8988T (cell line): ENCODE measurements at regions not wholly inside any gene's neighbourhood (a gene's known extent, or its start where the extent isn't known, plus 50 kb on each side); places are given as distances from the start of the nearest gene placed in this dataset.
"Not testable (repeated sequence)": the region's sequence is repeated elsewhere in the genome, so short reads cannot be mapped to it uniquely, and the experiment has no call there.

Experiments
- DNase-seq: peaks from one replicate; pipeline ENCODE4 v3.0.0; 2011

DNA sequence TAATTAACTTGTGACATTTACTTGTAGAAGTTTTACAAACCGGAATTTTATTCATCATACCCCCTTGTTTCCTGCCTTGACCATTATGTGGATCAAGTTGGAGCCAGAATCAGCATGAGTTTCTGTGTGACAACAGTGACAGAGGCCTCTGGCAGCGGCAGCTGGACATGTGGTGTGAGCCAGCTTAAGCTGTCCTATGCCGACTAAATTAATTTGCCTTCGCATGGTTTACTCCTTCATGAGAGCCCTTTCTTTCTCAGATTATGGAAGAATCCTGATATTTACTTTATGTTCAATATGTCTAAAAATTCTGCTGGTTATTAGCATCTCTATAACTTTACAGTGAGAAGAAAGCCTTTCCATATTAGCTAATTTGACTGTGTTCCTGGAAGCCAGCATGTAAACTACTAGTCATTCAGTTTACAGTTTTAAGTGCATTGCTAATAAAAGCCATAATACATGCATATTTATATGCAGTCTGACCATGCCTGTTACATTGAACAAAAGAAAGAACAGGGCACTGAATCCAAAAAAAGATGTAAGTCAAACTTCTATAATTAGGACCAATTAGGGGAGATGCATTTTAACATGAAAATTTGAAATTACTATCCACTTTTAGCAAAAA lies 495.8 kb upstream of the ACVR2A start:
- DNase-seq: no peak

- no peak for DNase-seq
These were observed 498.7 kb upstream of the ACVR2A start for GRCh38 chr2:147346142-147346541.

DNA sequence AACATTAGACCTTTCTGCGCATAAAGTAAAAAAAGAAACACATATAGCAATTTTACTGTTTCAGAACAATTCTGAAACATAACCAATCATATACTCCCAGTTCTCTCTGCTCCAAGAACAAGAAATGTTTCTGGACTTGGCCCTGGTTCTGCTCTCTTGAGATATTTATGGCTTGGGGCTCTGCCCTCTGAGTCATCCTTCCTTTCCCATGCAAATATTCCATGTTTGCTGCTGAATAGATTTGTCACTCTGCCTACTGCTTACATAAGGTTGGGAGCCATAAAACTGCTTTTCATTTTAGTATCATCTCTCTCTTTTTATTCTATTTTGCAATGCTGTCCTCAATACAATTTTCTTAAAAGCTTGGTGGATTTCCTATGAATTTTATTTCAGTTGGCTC lies 499.6 kb upstream of the ACVR2A start:
- no peak for DNase-seq

DNA sequence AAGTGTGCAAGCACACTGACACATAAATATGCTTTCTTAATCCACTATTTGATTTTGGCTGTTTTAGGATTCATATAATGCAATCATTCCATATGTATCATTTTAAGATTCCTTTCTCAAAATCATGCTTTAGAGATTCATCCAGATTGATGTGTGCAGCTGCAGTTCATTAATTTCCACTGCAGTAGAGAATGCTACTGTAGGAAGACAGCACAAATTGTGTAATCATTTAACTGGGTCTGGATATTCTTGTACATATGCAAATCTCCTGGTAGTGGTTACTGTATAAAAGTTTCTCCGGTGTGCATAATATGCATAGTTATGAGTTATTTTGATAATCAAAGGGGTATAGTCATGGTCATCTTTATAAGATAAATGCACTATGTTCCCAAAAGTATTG lies 502.5 kb upstream of the ACVR2A start:
- DNase-seq: no peak

- DNase-seq: no peak
These were observed 512.9 kb upstream of the ACVR2A start for GRCh38 chr2:147331790-147332419.

- DNase-seq: no peak
These were observed 513.9 kb upstream of the ACVR2A start for GRCh38 chr2:147330925-147331324.

- DNase-seq: no peak
These were observed 517.2 kb upstream of the ACVR2A start for GRCh38 chr2:147327613-147328012.

- no peak for DNase-seq
These were observed 518.8 kb upstream of the ACVR2A start for GRCh38 chr2:147325990-147326389.

- DNase-seq: no peak
These were observed 524.7 kb upstream of the ACVR2A start for GRCh38 chr2:147320146-147320545.

DNA sequence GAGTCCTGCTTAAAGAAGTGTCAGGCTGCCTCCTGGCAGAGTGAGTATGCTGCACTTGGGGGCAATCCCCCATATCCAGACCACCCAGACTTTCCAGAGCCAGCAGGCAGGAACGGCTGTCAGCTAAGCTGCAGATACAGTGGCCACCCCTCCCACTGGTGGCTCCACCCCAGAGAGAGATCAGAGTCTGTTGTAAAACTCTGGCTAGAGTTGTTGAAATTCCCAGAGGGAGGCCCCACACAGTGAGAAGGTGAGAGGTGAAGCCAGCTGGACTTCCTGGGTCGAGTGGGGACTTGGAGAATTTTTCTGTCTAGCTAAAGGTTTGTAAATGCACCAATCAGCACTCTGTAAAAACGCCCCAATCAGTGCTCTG lies 533.8 kb upstream of the ACVR2A start:
- DNase-seq: no peak

GRCh38 chr2:147310335-147311057 lies 534.3 kb upstream of the ACVR2A start:
- no peak for DNase-seq

GRCh38 chr2:147297820-147298219 lies 547.0 kb upstream of the ACVR2A start:
- no peak for DNase-seq

- DNase-seq: no peak
These were observed 549.9 kb upstream of the ACVR2A start for GRCh38 chr2:147294825-147295392.

- DNase-seq: no peak
These were observed 550.6 kb upstream of the ACVR2A start for GRCh38 chr2:147293991-147294824.

DNA sequence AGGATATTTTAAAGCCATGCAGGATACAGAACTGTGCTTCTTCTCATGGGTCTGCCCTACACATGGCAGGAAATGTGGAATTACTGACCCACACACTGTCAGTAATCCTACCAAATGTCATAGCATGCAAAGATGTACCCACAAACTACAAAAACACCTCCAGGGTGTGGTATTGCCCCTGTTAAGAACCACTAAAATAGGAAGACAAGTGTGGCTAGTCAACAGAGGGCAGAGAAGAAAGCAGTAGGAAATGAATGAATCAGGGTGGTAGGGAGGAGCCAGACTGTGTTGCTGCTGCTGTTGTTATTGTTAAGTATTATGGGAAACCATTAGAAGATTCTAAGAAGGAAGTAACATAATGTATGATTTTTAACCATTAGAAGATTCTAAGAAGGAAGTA lies 556.7 kb upstream of the ACVR2A start:
- no peak for DNase-seq

GRCh38 chr2:147275943-147276342 lies 568.9 kb upstream of the ACVR2A start:
- DNase-seq: no peak

DNA sequence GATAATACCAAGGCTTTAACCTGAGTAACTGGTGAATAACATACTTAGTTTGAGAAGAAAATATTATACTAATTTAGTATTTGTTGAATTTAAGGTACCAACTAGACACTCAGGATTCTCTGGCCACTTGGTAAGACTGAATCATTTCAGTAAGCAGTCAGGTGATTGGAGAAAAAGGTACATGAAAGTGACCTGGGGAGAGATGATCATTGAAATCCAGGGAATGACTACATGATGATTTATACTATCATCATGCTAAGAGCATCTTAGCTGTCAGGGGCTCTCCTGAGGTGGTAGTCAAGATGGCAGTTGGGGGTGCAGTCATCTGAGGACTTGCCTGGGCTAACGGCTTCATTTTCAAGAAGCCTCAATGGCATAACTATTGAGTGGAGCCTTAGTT lies 571.2 kb upstream of the ACVR2A start:
- no peak for DNase-seq

GRCh38 chr2:147273106-147273505 lies 571.7 kb upstream of the ACVR2A start:
- DNase-seq: no peak

DNA sequence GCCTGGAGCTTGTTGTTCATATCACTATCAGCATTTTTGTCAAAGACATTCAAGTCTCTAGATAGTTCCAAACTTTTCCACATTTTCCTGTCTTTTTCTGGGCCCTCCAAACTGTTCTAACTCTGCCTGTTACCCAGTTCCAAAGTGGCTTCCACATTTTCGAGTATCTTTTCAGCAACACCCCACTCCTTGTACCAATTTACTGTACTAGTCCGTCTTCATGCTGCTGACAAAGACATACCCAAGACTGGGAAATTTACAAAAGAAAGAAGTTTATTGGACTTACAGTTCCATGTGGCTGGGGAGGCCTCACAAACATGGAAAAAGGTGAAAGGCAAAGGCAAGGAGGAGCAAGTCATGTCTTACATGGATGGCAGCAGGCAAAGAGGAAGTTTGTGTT lies 575.2 kb upstream of the ACVR2A start:
- DNase-seq: not testable (repeated sequence)

DNA sequence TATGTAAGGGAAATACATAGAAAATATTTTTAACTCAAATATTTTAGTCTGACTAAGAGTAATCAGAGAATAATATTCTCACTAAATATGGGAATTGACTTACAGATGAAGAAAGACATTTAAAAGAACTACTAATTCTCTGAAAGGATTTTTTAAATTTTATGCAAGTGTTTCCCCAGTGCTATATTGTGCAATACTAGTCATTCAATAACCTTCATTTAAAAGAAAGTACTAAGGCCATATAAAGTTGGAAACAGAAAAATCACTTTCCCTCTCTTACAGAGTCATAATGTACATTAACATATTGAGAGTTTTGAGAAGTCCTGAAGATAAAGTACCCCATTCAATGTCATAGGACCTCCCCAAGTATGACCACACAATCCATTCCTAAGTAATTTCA lies 584.6 kb upstream of the ACVR2A start:
- DNase-seq: no peak

DNA sequence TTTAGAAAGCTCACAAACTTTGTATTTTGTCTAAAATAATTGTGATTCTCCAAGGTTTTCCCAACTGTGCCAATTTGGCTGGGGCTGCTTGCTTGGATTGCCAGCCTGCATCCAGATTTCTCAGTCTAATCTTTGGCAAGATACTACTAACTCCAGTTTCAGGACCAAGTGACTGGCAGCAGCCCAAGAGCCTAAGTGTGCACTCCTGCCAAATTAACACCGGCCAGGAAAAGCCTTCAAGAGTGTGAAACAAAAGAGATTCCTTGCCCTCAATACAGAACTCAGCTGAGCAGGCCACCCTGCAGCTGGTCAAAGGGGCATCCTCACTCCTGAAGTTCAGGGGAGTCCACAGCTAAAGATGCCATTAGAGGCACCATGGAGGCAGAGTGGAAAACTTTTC lies 589.0 kb upstream of the ACVR2A start:
- no peak for DNase-seq

- no peak for DNase-seq
These were observed 594.0 kb upstream of the ACVR2A start for GRCh38 chr2:147250652-147251356.

- no peak for DNase-seq
These were observed 597.1 kb upstream of the ACVR2A start for GRCh38 chr2:147247749-147248148.
